ENCODE measurements at regions not wholly inside any gene's neighbourhood (a gene's known extent, or its start where the extent isn't known, plus 50 kb on each side); places are given as distances from the start of the nearest gene placed in this dataset.

DNA sequence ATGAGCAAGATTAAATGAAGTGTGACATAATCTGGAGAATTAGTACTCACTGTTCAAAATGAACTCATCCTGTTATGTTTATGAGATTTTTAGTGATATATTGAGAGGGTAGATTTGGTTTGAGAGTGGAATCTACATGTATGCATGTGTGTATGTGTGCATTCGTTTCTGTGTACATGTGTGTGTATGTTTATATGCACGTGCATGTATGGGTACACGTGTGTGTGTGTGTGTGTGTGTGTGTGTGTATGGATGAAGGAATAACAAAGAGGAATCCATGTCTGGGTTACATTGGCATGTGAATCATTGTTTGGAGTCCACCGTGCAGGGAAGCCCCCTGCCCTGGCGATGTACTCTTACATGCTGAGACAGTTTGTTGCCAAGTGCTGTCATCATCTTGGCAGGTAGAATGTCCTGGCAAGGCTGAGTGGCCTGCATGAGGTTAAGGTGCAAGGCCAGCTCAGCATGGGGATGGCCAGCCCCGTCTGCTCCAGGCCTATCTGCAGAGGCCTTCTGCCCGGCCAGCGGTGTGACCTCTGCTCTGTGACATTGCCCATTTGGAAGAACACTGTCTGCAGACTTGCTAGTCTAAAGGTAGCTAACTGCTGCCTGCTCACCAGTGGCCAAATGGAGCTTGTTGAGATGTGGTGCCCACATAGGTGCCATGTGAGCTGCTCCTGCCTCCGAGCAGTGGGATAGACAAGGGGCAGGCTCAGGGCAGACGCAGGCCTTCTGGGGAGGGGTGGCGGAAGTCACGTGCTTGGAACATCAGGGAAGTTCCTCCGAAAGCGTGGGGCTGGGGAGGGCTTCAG lies 222.3 kb downstream of the TEX29 start:
- H3K9me3 ChIP-seq = no peaks in the 10 kb centered on the region
- no peak for TF ChIP-seq CTCF (IDR thresholded peaks at IDR 0.05)
- peak; percentile 31 for TF ChIP-seq POLR2A (IDR thresholded peaks at IDR 0.05)
- 28% methylated on average over 14 of the region's 14 CpGs for WGBS (ENCODE audit: insufficient coverage, low coverage, low lambda C conversion rate, missing lambda C conversion rate)
- ATAC-seq = peak; percentile 95 to 99 (median 98)
- no peak overlapping the region for H3K4me3 ChIP-seq
- peak overlapping the region in 2 of 3 donors; percentile 60 to 88 for H3K27ac ChIP-seq
- no peaks in the 10 kb centered on the region for H3K27me3 ChIP-seq
- peaks cover 0 to 28% (median 13%) of the 10 kb centered on the region in 4 donors for H3K4me1 ChIP-seq
- intact Hi-C loops (cut with DNase I) = no loop called here
- peak; percentile 86 to 96 (median 95) for DNase-seq
- no peaks in the 10 kb centered on the region for H3K36me3 ChIP-seq

DNA sequence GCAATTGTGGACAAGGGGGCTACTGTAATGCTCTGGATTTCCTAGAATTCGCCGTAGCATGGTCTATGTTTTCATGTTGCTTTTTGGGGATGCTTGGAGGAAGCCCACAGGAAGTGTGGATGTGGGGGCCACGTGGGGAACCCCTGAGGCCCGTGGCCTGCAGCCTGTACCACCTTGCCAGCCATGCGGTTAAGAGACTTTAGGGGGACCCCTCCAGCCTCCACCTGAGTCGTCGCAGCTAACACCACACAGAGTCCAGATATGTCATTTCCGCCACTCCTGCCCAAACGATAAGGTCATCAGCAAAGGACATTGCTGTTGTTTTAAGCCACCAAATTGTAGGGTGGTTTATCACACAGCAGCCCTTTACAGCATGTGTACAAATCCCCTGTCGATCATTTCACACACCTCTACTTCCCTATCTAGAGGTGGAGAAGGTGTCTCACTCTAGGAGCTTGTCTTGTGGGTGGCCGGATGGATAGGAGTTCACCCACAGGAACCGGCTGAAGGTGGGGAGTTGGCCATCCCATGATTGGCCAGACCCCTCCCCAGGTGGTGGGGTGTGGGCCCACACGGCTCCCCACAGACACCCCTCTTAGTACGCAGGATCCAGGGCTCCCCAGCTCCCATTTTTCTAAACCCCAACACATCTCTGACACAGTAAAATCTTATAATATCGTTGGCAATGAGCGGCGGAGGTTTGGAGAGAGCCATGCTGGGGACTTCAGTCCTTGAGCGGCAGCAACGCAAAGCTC lies 226.7 kb downstream of the TEX29 start:
- ATAC-seq (no peak), DNase-seq (no peak)
- H3K4me1 ChIP-seq = peaks cover 0 to 49% (median 24%) of the 10 kb centered on the region in 4 donors
- H3K4me3 ChIP-seq = no peak overlapping the region
- no peaks in the 10 kb centered on the region for H3K27me3 ChIP-seq
- intact Hi-C loops (cut with DNase I) = no loop called here
- 79% methylated on average over 10 of the region's 19 CpGs for WGBS (ENCODE audit: insufficient coverage, low coverage, low lambda C conversion rate, missing lambda C conversion rate)
- H3K27ac ChIP-seq = no peak overlapping the region
- no peaks in the 10 kb centered on the region for H3K9me3 ChIP-seq
- no peaks in the 10 kb centered on the region for H3K36me3 ChIP-seq
- TF ChIP-seq CTCF (IDR thresholded peaks at IDR 0.05) (no peak), POLR2A (IDR thresholded peaks at IDR 0.05) (no peak)

DNA sequence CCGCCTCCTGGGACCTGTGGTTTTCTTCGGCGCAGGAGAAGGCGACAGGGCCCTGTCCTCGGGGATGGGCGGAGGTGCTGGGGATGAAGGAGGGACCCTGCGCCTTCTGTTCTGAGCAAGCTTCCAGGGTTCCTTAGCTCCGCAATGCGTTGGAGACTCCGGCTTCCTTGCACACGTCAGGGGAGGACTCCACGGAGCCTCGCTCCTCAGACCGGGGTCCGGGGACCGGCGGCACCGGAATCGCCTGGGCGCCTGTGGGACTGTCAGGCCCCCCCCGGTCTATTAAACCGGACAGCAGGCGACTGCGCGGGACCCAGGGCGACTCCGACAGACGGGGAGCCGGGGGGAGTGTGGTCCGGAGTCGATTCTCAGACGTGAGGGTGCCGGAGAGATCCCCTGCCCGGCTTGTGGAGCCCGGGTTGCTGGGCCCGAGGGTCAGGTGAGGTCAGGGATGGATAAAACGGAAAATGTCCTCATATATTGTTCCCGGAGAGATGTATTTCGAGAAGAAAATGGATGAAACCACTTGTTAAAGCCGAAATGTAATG lies 227.4 kb downstream of the TEX29 start:
- Histone ChIP-seq H3K27me3 (no peaks in the 10 kb centered on the region), H3K9me3 (no peaks in the 10 kb centered on the region), H3K27ac (no peak overlapping the region), H3K4me1 (peaks cover 0 to 44% (median 22%) of the 10 kb centered on the region in 4 donors), H3K4me3 (no peak overlapping the region), H3K36me3 (no peaks in the 10 kb centered on the region)
- DNase-seq (no peak), ATAC-seq (no peak)
- 93% methylated on average over 26 of the region's 40 CpGs for WGBS (ENCODE audit: insufficient coverage, low coverage, low lambda C conversion rate, missing lambda C conversion rate)
- intact Hi-C loops (cut with DNase I) = no loop called here
- TF ChIP-seq CTCF (IDR thresholded peaks at IDR 0.05) (no peak), POLR2A (IDR thresholded peaks at IDR 0.05) (no peak)

DNA sequence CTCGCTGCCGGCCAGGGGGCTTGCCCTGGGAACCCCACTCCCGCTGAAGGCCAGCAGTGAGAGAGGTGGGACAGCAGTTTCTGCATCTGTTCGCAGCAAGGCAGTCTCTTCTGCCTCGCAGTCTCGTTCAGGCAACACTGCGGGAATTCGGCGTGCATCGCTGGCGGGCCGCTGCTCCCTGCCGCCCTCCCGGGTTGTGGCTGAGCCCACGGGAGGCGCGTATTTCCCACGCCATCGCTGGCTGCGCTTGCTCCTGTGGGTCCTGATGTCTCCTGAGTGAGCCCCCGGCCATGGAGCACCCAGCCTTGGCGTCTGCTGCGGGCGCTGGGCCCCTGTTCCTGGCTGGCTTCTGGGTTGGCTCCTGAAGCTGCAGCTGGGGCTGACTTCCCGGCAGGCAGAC lies 227.9 kb downstream of the TEX29 start:
- WGBS (ENCODE audit: insufficient coverage, low coverage, low lambda C conversion rate, missing lambda C conversion rate) = 86% methylated on average over 2 of the region's 25 CpGs
- DNase-seq (no peak), ATAC-seq (no peak)
- H3K27me3 ChIP-seq = no peaks in the 10 kb centered on the region
- no peak overlapping the region for H3K4me3 ChIP-seq
- intact Hi-C loops (cut with DNase I) = no loop called here
- H3K27ac ChIP-seq = peak overlapping the region in 1 of 3 donors; percentile 77
- H3K9me3 ChIP-seq = no peaks in the 10 kb centered on the region
- H3K4me1 ChIP-seq = peaks cover 0 to 40% (median 20%) of the 10 kb centered on the region in 4 donors
- TF ChIP-seq CTCF (IDR thresholded peaks at IDR 0.05) = no peak
- no peak for TF ChIP-seq POLR2A (IDR thresholded peaks at IDR 0.05)
- no peaks in the 10 kb centered on the region for H3K36me3 ChIP-seq
